Neuron (in vitro differentiated cells): ENCODE measurements at regions not wholly inside any gene's neighbourhood (a gene's known extent, or its start where the extent isn't known, plus 50 kb on each side); places are given as distances from the start of the nearest gene placed in this dataset.

Source experiments
- H2AFZ ChIP-seq: one replicate; pipeline ENCODE4 v1.6.1; 2013; ENCODE audit warnings: low read depth, mild to moderate bottlenecking, inconsistent platforms, low read length, moderate library complexity
- H3K27me3 ChIP-seq: one replicate; pipeline ENCODE4 v1.6.1; 2013; ENCODE audit warnings: low read length; ENCODE audit not compliant: insufficient read depth
- H3K36me3 ChIP-seq: one replicate; pipeline ENCODE4 v1.6.1; 2013; ENCODE audit warnings: low read length; ENCODE audit not compliant: insufficient read depth
- H3K4me1 ChIP-seq: one replicate; pipeline ENCODE4 v1.6.1; 2013; ENCODE audit warnings: low read length; ENCODE audit not compliant: insufficient read depth
- H3K4me3 ChIP-seq: 2 replicates; pipeline ENCODE4 v1.5.1; 2013; ENCODE audit warnings: mild to moderate bottlenecking, low read length, moderate library complexity
- H3K9me3 ChIP-seq: one replicate; pipeline ENCODE4 v1.6.1; 2013; ENCODE audit warnings: low read length

GRCh38 chr18:45556222-45556621, 59.1 kb upstream of the SLC14A2 start:
- H3K9me3 ChIP-seq = peaks cover 1% of the 10 kb centered on the region
- no peak overlapping the region for H2AFZ ChIP-seq
- no peaks in the 10 kb centered on the region for H3K36me3 ChIP-seq
- H3K27me3 ChIP-seq = peaks cover 5% of the 10 kb centered on the region
- no peaks in the 10 kb centered on the region for H3K4me1 ChIP-seq
- H3K4me3 ChIP-seq = no peak overlapping the region

- peaks cover 2% of the 10 kb centered on the region for H3K9me3 ChIP-seq
- H3K36me3 ChIP-seq = no peaks in the 10 kb centered on the region
- H2AFZ ChIP-seq = no peak overlapping the region
- H3K4me3 ChIP-seq = no peak overlapping the region
- peaks cover 5% of the 10 kb centered on the region for H3K27me3 ChIP-seq
- H3K4me1 ChIP-seq = no peaks in the 10 kb centered on the region
Measured at GRCh38 chr18:45557287-45557686, 58.0 kb upstream of the SLC14A2 start.

- no peak overlapping the region for H2AFZ ChIP-seq
- H3K4me3 ChIP-seq = no peak overlapping the region
- H3K4me1 ChIP-seq = no peaks in the 10 kb centered on the region
- H3K27me3 ChIP-seq = peaks cover 5% of the 10 kb centered on the region
- H3K9me3 ChIP-seq = peaks cover 2% of the 10 kb centered on the region
- no peaks in the 10 kb centered on the region for H3K36me3 ChIP-seq
Measured at GRCh38 chr18:45557779-45558178, 57.5 kb upstream of the SLC14A2 start.

- Histone ChIP-seq H3K36me3 (no peaks in the 10 kb centered on the region), H2AFZ (no peak overlapping the region), H3K27me3 (peaks cover 7% of the 10 kb centered on the region), H3K9me3 (peaks cover 2% of the 10 kb centered on the region), H3K4me3 (no peak overlapping the region), H3K4me1 (no peaks in the 10 kb centered on the region)
Measured at GRCh38 chr18:45559258-45559657, 56.0 kb upstream of the SLC14A2 start.

GRCh38 chr18:45560870-45561269, 54.4 kb upstream of the SLC14A2 start:
- Histone ChIP-seq H3K4me1 (no peaks in the 10 kb centered on the region), H3K9me3 (peaks cover 2% of the 10 kb centered on the region), H3K36me3 (no peaks in the 10 kb centered on the region), H2AFZ (no peak overlapping the region), H3K4me3 (no peak overlapping the region), H3K27me3 (peaks cover 8% of the 10 kb centered on the region)

GRCh38 chr18:45562567-45563479, 52.5 kb upstream of the SLC14A2 start:
- peaks cover 7% of the 10 kb centered on the region for H3K27me3 ChIP-seq
- H3K4me1 ChIP-seq = peaks cover 6% of the 10 kb centered on the region
- peaks cover 2% of the 10 kb centered on the region for H3K9me3 ChIP-seq
- H3K4me3 ChIP-seq = no peak overlapping the region
- H2AFZ ChIP-seq = no peak overlapping the region
- H3K36me3 ChIP-seq = no peaks in the 10 kb centered on the region

GRCh38 chr18:45565280-45565970, 49.9 kb upstream of the SLC14A2 start:
- peaks cover 6% of the 10 kb centered on the region for H3K4me1 ChIP-seq
- H3K9me3 ChIP-seq = peaks cover 2% of the 10 kb centered on the region
- H2AFZ ChIP-seq = no peak overlapping the region
- no peaks in the 10 kb centered on the region for H3K36me3 ChIP-seq
- no peak overlapping the region for H3K4me3 ChIP-seq
- H3K27me3 ChIP-seq = peaks cover 3% of the 10 kb centered on the region
